GM18517 (cell line): ENCODE measurements at regions not wholly inside any gene's neighbourhood (a gene's known extent, or its start where the extent isn't known, plus 50 kb on each side); places are given as distances from the start of the nearest gene placed in this dataset.

Source experiments
- ATAC-seq: cut with Tn5 transposase; IDR thresholded peaks from one replicate; pipeline ENCODE4 v1.9.1; 2021; ENCODE audit warnings: mild to moderate bottlenecking, moderate library complexity; ENCODE audit not compliant: unreplicated experiment

DNA sequence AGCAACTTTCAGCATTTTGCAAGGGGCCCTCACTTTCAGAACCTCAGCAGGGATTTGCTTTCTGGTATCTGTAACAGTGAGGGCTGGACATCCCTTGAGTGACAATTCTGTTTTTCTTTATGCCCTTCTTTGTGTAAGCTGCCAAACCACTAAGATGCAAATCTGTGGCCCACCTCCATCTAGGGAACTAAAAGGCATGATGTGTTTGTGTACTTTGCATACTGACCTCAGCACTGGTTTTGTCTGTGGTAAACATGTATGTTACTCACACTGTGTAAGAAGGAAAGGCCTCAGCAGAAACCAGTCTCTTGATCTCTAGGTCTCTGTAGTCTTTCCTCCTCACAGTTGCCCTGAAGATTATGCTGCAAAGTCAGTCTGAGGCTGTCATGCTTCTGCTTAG lies 396.6 kb upstream of the DYNLRB2 start:
- ATAC-seq, result peak; percentile 100

DNA sequence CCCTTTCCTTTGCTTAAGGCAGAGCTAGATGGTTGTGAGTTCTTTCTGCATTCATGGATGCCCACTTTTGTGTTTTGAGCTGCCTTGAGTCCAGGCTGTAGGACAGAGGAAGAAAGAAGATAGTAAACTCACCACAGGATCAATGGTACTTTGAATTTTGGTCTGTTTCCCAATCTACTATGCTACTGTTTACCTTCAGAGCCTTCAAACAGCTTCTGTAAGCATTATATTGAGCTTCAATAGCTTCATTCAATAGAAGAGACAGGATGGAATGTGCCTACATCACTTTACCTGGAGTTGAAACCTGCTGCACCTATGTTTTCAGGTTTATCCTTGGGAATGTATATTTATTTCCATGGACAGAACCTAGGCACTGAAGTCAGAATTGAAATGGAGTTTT lies 397.9 kb upstream of the DYNLRB2 start:
- ATAC-seq, result no peak

DNA sequence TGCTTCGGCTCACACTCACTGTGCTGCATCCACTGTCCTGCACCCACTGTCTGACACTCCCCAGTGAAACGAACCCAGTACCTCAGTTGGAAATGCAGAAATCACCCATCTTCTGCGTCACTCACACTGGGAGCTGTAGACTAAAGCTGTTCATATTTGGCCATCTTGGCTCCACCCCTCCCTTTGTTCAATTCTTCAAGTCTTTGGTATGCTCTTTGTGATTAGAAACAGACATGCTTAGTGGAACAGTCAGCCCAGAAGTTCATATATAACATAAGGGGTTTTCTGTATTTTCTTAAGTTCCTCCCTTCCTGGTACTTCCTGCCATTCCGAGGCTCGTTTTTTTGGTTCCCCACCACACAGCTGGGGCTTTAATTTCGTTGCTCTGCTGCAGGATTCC lies 398.5 kb upstream of the DYNLRB2 start:
- no peak for ATAC-seq

DNA sequence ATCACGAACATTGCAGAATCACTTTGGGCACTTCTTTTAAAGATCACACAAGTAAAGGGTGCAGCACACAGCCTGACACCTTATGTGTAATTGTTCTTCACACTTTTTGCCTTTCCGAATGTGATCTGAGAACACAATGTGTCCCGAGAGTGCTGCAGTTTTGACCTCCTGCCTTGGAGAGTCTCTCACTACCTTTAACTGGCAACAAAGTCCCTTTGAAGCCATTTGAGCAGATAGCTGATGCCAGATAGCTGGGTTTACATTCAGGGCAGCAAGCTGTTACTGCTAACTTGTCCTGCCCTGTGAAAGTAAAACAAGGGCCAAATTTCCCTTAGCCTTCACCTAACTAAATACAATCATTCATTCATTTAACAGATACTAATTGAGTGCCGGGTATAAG lies 411.0 kb upstream of the DYNLRB2 start:
- no peak for ATAC-seq

DNA sequence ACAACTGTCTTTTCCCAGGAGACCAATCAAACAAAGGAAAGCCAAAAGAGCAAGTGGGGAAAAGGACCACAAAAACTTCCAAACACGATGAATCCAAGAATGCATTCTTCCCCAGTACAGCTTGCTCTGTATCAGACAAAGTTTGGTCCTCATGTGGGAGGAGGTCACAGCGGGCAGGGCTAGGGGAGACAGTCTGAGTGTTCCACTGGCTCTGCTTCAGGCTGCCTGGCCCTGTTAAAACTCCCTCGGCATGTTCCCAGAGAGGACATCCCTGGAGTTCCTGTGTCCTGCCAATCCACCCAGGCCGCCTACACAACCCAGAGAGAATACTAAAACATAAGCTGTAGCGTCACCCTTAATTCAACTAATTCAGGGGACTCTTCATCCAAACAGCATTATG lies 415.1 kb upstream of the DYNLRB2 start:
- ATAC-seq, result no peak

DNA sequence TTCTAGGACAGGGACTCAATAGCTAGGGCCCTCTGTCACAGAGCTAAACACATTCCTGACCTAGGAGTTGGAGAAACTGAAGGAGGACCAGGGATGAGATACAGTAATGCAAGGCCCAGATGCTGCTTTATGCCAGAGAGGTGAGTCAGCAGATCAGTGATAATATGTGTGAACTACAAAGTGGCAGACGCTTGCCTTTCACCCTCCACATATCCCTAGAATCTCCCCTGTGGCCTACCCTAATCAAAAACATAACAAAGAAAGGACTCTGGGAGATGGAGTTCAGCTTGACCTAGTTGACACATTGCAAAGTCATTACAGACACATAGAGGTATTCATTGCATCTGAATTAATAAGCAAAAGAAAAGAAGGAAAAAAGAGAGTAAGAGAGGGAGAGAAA lies 417.6 kb upstream of the DYNLRB2 start:
- no peak for ATAC-seq

DNA sequence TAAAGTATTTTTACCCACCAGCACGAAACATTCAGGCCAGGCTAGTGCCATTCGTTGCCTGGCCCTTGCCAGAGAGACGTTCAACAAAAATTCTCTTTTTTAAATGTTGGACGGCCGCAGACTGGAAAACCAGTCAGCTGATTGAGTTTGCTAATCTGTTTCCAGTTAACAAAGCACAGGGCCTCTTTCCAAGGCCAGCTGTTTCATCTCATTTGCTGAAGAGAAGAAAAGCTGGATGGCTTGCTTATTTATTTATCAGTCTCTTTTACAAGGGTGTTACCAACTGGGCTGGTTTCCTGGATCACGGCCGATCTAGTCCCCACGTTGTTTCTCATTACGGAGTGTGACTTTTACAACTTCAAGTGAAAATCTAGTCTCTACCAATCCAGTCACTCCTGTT lies 418.7 kb upstream of the DYNLRB2 start:
- ATAC-seq, result no peak

DNA sequence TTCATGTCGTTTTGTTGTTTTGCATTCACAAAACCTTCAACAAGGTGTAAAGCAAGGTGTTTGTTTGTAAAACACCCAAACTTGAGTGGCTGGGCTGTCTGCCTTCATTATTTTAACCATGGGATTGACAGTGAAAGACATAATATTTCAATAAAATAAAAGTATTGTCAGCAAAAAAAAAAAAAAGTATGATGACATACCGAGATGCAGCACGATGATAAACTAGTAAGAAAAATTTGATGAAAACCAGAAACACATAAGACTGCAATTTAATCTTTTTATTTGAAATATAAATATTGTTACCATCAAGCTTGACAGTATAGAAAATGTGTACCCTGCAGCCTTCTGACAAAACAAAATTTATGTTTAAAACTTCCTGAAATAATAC lies 419.3 kb upstream of the DYNLRB2 start:
- ATAC-seq, result no peak

DNA sequence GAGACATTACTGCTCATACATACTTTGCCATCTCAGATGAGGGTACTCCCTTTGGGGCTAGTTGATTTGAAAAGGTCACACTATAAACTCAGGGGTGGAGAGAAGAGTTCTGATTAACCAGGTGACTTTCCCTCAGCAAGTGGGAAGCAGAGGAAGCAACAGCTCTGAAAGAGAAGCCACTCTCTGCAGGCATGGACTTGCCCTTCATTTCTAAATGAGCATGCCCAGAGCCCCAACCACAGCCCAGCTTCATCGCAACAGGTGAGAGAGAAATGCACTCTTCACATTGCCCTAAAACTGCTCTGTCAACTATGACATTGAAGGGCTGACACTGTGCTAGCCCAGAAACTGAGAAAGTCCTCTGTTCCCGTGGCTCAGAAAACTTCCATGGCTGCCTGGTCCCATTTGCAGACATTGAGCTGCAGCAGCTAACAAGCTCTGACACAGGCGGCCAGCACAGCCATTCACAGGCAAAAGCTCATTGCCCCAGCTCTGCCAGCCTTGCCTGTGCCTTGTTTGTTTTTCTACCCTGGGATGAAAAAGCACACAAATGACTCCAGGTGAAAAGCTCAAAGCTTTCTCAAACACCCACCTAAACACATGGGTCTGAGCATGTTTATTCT lies 419.8 kb upstream of the DYNLRB2 start:
- ATAC-seq, result no peak

DNA sequence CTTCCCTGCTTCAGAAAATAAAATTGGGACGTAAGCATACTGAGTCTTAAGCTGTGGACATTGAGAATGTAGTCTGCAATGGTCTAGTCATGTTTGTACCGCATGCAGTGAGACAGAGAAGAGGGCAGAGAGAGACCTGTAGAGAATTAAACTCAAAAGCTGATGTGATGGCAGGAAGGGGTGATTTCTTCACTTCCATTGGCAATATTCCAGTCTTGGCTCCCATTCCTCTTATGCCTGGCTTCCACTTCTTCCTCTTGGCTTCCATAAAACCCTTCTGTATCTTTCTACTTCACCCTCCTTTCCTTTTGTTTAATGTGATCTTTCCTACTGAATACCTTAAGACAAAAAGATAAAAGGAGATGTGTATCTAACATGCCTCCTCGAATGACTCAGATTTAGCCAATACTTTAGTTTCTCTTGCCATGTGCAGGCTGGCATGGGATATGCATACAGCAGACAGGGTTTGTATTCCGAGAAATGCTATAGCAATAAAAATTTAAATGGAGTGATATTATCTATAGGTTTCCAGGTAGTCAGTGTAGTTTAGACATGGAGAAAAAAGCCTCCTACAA lies 423.1 kb upstream of the DYNLRB2 start:
- no peak for ATAC-seq

DNA sequence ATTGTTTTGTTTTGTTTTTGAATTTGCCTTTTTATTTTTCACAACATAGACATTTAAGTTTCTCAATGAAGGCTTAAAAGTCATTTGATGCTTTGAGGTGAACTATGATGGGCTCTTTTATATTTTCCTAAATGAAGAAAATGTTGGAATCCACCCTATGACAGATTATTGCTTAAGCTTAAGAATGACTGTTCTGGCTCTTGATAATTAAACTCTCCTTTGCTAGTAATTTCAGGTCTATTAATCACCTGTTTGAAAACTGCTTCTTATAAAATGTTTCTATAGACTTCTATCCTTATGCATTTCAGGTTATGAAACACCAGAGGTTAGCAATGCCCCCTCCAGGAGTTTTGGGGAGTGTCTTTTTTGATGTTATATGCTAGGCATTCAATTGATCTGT lies 424.1 kb upstream of the DYNLRB2 start:
- no peak for ATAC-seq

DNA sequence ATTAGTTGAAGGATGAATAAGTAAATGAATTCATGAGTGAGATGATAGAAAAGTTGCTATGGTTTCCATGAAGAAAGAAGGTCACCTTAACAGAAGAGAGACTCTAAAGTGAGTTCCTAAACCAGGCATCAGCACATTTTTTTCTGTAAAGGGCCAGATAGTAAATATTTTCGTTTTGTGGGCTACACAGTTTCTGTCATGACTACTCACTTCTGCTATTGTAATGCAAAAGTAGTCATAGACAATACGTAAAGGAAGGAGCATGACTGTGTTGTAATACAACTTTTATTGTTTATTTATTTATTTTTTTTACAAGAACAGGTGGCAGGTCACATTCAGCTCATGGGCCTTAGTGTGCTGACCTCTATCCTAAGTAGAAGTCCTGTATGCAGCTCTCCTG lies 426.1 kb upstream of the DYNLRB2 start:
- peak; percentile 49 for ATAC-seq

DNA sequence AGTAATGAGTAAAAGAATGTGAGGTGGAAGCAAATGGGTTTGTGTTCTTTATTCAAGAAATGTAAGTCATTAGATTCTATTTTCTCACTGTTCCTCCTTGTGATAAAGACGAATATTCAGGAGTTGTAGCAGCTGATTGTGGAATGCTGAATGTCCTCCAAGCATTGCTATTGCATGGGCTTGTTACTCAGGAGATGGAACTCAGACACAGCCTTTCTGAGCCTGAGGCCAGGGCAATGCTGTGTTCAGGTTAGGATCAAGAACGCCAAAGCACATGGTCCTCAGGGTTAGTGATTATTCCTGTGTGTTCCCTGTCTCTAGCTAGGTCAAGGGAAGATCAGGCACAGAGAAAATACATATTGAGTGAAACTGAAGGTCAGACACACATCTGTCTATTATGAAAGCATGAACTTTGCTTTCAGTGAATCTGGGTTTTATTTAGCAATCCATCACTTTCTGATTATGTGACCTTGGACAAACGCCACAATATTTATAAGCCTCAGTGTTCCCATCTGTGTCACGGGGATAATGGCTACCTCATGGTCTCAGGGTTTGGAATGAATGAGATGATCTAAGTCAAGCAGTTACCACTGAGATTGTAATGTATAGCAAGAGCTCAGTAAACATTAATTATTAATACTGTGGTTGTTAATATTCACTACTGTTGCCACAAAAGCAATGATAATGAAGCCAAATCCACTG lies 426.8 kb upstream of the DYNLRB2 start:
- ATAC-seq, result no peak

DNA sequence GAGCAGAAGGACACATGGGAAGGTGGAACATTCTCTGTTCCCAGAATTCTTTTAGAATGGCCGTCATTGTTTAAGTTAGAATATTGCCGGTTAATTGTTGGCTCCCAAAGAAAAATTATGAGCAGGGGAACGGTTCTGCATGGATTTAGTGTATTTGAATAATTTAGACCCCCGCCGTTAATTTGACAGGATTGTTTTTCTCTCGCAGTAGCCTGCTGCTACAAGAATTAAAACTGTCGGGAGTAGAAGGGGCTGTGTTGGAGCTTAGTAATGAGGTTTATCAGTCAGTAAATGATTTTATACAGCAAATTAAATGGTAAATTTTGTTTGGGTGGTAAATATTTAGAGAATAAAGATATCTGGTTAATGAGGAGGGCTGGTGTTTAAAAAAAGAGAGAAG lies 431.2 kb upstream of the DYNLRB2 start:
- no peak for ATAC-seq

DNA sequence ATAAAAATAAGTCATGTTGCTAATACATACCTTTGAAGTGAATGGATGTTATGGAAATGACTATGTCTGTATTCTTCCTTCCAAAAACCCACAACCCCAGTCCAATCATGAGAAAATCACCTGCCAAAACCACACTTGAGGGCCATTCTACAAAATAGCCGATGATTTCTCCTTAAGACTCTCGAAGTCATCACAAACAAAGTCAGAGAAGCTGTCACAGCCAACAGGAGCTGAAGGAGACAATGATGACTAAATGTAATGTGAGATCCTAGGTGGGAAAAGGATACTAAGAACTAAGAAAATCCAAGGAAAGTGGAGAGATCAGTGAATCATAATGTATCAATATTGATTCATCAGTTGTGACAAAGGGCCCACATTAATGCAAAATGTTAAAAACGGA lies 432.9 kb upstream of the DYNLRB2 start:
- no peak for ATAC-seq

DNA sequence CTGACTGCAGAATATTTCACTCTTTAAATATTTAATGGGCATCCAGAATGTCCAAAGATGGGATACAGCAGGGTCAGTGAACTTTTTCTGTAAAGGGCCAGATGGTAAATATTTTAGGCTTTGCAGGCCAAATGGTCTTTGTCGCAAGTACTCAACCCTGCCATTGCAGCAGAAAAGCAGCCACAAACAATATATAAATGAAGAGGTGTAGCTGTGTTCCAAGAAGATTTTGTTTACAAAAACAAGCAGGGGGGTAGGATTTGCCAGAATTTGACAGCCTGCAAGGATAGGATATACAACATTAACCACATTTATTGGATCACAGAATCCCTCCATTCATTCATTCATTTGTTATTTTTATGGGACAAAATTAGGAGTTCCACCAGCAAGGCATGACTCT lies 435.0 kb upstream of the DYNLRB2 start:
- ATAC-seq, result no peak

DNA sequence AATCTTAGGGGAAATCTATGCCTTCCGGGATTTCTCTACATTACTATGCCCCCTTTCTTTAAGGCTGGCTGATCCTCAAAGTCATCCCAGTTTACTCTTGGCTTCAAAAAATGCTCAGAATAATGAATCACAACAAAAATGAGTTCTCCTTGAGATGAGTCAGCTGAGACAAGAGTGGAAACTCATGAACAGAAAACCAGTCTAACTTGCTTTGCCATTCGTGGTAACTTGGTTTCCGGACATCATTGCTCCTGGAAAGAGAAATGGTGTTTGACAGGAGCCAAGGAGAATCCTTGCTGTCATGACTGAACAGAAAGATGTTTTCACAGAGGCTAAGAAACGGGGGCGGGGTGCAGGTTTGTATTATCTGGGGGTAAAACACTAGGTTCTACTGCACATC lies 435.6 kb upstream of the DYNLRB2 start:
- ATAC-seq, result no peak

DNA sequence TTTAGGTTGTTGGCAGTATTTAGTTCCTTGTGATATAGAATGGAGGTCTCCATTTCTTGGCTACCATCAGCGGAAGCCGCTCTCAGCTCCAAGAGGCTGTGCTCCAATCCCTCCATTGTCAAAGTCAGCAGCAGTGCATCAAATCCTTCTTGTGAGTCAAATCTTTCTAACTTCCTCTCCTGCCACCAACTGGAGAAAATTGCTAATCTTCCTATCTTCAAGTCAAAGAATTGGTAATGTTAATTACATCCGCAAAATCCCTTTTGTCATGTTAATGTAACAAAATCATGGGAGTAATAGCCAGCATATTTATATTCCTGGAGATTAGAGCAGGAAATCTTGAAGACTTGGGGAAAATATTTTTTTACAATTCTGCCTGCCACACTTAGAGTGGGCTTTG lies 436.4 kb upstream of the DYNLRB2 start:
- ATAC-seq, result no peak

DNA sequence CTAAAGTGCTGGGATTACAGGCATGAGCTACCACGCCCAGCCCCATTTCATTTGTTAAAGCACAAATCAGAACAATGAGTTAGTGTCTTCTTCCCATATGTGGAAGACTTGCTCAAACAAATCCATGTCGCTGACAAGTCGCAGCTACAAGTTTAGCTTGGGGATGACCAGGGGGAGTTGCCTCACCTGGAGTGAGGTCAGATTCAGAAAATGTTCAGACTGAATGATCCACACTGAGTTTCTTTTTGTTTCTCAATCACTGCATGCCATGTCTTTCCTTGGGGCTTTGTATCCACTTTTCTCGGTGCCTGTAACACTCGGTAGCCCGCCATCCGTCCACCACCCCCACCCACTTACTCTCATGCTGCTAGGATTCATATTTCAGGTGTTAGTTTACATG lies 437.3 kb upstream of the DYNLRB2 start:
- no peak for ATAC-seq

DNA sequence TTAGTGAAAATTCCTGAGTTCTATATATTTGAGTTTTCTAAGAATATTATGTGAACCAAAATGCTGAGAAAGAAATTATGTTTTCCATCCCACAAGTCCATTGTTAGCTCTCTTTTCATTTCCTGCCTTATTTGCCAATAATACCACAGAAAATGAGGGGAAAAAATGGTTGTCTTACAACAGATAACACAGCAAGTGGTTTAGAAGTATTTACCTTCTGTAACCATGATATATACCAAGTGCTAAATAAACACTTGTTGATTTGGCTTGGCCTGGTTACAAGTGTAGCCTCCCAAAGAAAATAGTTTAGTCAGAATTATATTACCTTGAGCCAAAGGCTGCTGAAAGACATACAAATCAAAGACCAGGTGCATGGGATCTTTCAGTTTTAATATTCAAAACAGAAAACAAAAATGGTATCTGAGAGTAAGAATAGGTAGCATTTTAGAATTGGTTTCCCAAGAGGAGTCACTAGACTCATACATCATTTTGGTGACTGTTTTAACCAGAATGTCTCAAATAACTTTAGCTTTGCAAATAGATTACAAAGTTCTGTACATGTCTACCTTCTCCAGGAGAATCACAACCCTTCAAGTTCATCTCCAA lies 439.8 kb upstream of the DYNLRB2 start:
- ATAC-seq, result no peak

DNA sequence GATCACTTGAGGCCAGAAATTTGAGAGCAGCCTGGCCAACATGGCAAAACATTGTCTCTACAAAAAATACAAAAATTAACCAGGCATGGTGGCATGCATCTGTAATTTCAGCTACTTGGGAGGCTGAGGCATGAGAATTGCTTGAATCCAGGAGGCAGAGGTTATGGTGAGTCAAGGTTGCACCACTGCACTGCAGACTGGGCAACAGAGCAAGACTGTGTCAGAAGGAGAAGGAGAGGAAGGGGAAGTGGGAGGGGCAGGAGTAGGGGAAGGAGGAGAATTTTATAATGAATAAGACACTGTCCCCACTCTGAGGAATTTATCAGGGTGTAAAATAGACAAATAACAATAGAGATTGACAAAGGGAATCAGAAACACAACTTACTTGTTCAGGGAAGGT lies 440.6 kb upstream of the DYNLRB2 start:
- no peak for ATAC-seq

DNA sequence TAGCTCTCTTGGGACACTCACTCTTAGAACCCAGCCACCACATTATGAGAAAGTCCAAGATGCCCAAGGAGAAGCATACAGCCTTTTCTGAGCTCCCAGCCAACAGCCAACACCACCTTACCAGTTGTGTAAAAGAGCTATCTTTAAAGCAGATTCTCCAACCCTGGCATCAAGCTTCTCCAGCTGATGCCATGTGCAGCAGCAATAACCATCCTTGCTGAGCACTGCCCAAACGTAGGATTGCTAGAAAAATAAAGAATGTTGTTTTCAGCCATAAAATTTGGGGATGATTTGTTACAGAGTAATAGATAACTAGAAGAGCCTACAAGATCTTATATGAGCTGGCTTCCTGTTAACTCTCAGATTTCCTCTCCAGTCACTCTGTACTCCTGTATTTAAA lies 443.7 kb upstream of the DYNLRB2 start:
- ATAC-seq, result no peak
